ENCODE measurements at regions not wholly inside any gene's neighbourhood (a gene's known extent, or its start where the extent isn't known, plus 50 kb on each side); places are given as distances from the start of the nearest gene placed in this dataset.

DNA sequence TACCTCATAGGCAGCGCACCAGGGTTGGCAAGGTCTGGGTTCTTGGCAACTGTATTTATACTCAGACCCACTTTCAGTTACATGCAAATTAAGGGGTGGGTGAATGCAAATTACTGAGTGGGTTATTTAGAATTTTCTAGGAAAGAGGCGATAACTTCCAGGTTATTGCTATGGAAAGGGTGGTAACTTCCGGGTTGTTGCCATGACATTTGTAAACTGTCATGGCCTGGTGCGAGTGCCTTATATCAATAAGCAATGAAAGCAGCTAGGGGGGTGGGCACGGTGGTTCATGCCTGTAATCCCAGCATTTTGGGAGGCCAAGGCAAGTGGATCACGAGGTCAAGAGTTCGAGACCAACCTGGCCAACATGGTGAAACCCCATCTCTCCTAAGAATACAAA lies 57.5 kb upstream of the SLC7A3 start:
- TF ChIP-seq RAD21 (IDR thresholded peaks at IDR 0.05; ENCODE audit: low read depth) (no peak), ZBTB7A (IDR thresholded peaks at IDR 0.05; ENCODE audit: low read depth) (no peak), NFIC (IDR thresholded peaks at IDR 0.05) (no peak), CREB1 (IDR thresholded peaks at IDR 0.05; ENCODE audit: low read depth) (no peak), TAF1 (IDR thresholded peaks at IDR 0.05; ENCODE audit: low read depth) (no peak), TEAD4 (IDR thresholded peaks at IDR 0.05) (no peak)
- TF ChIP-seq, protein P1, sequence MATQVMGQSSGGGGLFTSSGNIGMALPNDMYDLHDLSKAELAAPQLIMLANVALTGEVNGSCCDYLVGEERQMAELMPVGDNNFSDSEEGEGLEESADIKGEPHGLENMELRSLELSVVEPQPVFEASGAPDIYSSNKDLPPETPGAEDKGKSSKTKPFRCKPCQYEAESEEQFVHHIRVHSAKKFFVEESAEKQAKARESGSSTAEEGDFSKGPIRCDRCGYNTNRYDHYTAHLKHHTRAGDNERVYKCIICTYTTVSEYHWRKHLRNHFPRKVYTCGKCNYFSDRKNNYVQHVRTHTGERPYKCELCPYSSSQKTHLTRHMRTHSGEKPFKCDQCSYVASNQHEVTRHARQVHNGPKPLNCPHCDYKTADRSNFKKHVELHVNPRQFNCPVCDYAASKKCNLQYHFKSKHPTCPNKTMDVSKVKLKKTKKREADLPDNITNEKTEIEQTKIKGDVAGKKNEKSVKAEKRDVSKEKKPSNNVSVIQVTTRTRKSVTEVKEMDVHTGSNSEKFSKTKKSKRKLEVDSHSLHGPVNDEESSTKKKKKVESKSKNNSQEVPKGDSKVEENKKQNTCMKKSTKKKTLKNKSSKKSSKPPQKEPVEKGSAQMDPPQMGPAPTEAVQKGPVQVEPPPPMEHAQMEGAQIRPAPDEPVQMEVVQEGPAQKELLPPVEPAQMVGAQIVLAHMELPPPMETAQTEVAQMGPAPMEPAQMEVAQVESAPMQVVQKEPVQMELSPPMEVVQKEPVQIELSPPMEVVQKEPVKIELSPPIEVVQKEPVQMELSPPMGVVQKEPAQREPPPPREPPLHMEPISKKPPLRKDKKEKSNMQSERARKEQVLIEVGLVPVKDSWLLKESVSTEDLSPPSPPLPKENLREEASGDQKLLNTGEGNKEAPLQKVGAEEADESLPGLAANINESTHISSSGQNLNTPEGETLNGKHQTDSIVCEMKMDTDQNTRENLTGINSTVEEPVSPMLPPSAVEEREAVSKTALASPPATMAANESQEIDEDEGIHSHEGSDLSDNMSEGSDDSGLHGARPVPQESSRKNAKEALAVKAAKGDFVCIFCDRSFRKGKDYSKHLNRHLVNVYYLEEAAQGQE (IDR thresholded peaks at IDR 0.05; ENCODE audit: low read depth): no peak
